ENCODE measurements at regions not wholly inside any gene's neighbourhood (a gene's known extent, or its start where the extent isn't known, plus 50 kb on each side); places are given as distances from the start of the nearest gene placed in this dataset.

DNA sequence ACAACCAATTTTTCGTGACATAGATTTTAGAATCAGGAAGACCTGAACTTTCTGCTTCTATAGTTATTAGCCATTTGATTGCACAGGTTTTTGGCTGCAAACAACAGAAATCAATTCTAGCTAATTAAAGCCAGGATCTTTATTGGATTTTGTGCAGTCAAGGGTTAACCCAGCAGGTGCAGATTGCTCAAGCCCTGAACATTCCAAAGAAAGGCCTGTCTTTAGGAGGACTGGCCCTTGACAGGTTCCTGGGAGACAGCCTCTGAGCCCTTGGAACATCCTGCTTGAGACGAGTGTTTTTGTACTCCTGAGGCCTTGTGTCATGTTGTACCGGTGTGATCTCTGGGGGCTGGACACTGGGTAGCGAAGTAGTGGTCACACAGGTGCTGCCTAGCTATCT, 174.6 kb downstream of the PTCSC3 start:
- Histone ChIP-seq H3K4me3 (replicated peaks in 1 of 3; ENCODE audit: insufficient read depth in 1 of 3, low read depth in 1 of 3, low read length in 3 of 3) (no peak overlapping the region), H4K20me1 (replicated peaks; ENCODE audit: control insufficient read depth, extremely low read depth, insufficient read depth, low read length) (no peaks in the 10 kb centered on the region), H3K4me1 (ENCODE audit: control insufficient read depth, extremely low read depth, insufficient read depth, low read length) (no peaks in the 10 kb centered on the region), H3K9ac (replicated peaks; ENCODE audit: extremely low read depth, insufficient read depth, low read length) (no peak overlapping the region), H3K79me2 (ENCODE audit: control insufficient read depth, insufficient read depth, low read length) (no peaks in the 10 kb centered on the region), H2AFZ (ENCODE audit: low read depth, low read length) (no peak overlapping the region), H3K4me2 (ENCODE audit: insufficient read depth, low read length) (no peak overlapping the region), H3K27ac (ENCODE audit: insufficient read depth, low read depth, low read length) (no peak overlapping the region), H3K9me3 (replicated peaks; ENCODE audit: control insufficient read depth, insufficient read depth, low read length) (no peaks in the 10 kb centered on the region), H3K9me1 (replicated peaks; ENCODE audit: control insufficient read depth, extremely low read depth, insufficient read depth, low read length) (no peaks in the 10 kb centered on the region), H3K27me3 (ENCODE audit: control insufficient read depth in 2 of 2, insufficient read depth in 2 of 2, low read length in 2 of 2) (no peaks in the 10 kb centered on the region), H3K36me3 (ENCODE audit: control insufficient read depth in 2 of 2, extremely low read depth in 1 of 2, insufficient read depth in 2 of 2, low read length in 2 of 2) (no peaks in the 10 kb centered on the region)
- ChIA-PET POLR2A (no interaction called here), CTCF (no interaction called here)
- FAIRE-seq (no peak), DNase-seq (ENCODE audit: low read depth, low spot score) (no peak)
- intact Hi-C loops (cut with micrococcal nuclease) (no loop called here), dilution Hi-C loops (cut with MboI; ENCODE audit: extremely low pct_ligation_motif_present, low sequenced_read_pairs) (no loop called here)
- TF ChIP-seq GATA2 (IDR thresholded peaks at IDR 0.05; ENCODE audit: insufficient read depth, insufficient read length, low read depth, low read length): no peak
- no peak for TF ChIP-seq MYC (IDR thresholded peaks at IDR 0.05; ENCODE audit: low read depth, low read length)
- TF ChIP-seq, protein P1, sequence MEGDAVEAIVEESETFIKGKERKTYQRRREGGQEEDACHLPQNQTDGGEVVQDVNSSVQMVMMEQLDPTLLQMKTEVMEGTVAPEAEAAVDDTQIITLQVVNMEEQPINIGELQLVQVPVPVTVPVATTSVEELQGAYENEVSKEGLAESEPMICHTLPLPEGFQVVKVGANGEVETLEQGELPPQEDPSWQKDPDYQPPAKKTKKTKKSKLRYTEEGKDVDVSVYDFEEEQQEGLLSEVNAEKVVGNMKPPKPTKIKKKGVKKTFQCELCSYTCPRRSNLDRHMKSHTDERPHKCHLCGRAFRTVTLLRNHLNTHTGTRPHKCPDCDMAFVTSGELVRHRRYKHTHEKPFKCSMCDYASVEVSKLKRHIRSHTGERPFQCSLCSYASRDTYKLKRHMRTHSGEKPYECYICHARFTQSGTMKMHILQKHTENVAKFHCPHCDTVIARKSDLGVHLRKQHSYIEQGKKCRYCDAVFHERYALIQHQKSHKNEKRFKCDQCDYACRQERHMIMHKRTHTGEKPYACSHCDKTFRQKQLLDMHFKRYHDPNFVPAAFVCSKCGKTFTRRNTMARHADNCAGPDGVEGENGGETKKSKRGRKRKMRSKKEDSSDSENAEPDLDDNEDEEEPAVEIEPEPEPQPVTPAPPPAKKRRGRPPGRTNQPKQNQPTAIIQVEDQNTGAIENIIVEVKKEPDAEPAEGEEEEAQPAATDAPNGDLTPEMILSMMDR (IDR thresholded peaks at IDR 0.05; ENCODE audit: extremely low read depth in 1 of 2, insufficient read depth in 1 of 2, low read depth in 1 of 2, low read length in 2 of 2): no peak
- TF ChIP-seq FOS (IDR thresholded peaks at IDR 0.05; ENCODE audit: borderline replicate concordance, insufficient read depth, low read length): no peak
- no peak for TF ChIP-seq MAX (IDR thresholded peaks at IDR 0.05; ENCODE audit: insufficient read depth, insufficient read length)
- TF ChIP-seq POLR2AphosphoS5 (IDR thresholded peaks at IDR 0.05; ENCODE audit: insufficient read depth, low read depth, low read length): no peak
- no TSS peak for BruUV-seq (replicated peaks)

GRCh38 chr14:35999294-35999693, 173.2 kb downstream of the BRMS1L start:
- Histone ChIP-seq H3K4me1 (ENCODE audit: control insufficient read depth, extremely low read depth, insufficient read depth, low read length) (no peaks in the 10 kb centered on the region), H2AFZ (ENCODE audit: low read depth, low read length) (no peak overlapping the region), H3K9me3 (replicated peaks; ENCODE audit: control insufficient read depth, insufficient read depth, low read length) (no peaks in the 10 kb centered on the region), H3K9ac (replicated peaks; ENCODE audit: extremely low read depth, insufficient read depth, low read length) (no peak overlapping the region), H3K27ac (ENCODE audit: insufficient read depth, low read depth, low read length) (no peak overlapping the region), H3K9me1 (replicated peaks; ENCODE audit: control insufficient read depth, extremely low read depth, insufficient read depth, low read length) (no peaks in the 10 kb centered on the region), H4K20me1 (replicated peaks; ENCODE audit: control insufficient read depth, extremely low read depth, insufficient read depth, low read length) (no peaks in the 10 kb centered on the region), H3K27me3 (ENCODE audit: control insufficient read depth in 2 of 2, insufficient read depth in 2 of 2, low read length in 2 of 2) (no peaks in the 10 kb centered on the region), H3K79me2 (ENCODE audit: control insufficient read depth, insufficient read depth, low read length) (no peaks in the 10 kb centered on the region), H3K4me3 (replicated peaks in 1 of 3; ENCODE audit: insufficient read depth in 1 of 3, low read depth in 1 of 3, low read length in 3 of 3) (no peak overlapping the region), H3K36me3 (ENCODE audit: control insufficient read depth in 2 of 2, extremely low read depth in 1 of 2, insufficient read depth in 2 of 2, low read length in 2 of 2) (no peaks in the 10 kb centered on the region), H3K4me2 (ENCODE audit: insufficient read depth, low read length) (no peak overlapping the region)
- ChIA-PET CTCF (no interaction called here), POLR2A (no interaction called here)
- DNase-seq (ENCODE audit: low read depth, low spot score) (no peak), FAIRE-seq (no peak)
- intact Hi-C loops (cut with micrococcal nuclease) (no loop called here), dilution Hi-C loops (cut with MboI; ENCODE audit: extremely low pct_ligation_motif_present, low sequenced_read_pairs) (no loop called here)
- no peak for TF ChIP-seq MAX (IDR thresholded peaks at IDR 0.05; ENCODE audit: insufficient read depth, insufficient read length)
- no peak for TF ChIP-seq FOS (IDR thresholded peaks at IDR 0.05; ENCODE audit: borderline replicate concordance, insufficient read depth, low read length)
- TF ChIP-seq POLR2A (IDR thresholded peaks at IDR 0.05; ENCODE audit: low read depth, low read length): no peak
- no peak for TF ChIP-seq JUN (IDR thresholded peaks at IDR 0.05; ENCODE audit: borderline replicate concordance, insufficient read depth, insufficient read length, low read depth)
- no peak for TF ChIP-seq MYC (IDR thresholded peaks at IDR 0.05; ENCODE audit: low read depth, low read length)
- TF ChIP-seq, protein P1 (IDR thresholded peaks at IDR 0.05; ENCODE audit: extremely low read depth in 1 of 2, insufficient read depth in 1 of 2, low read depth in 1 of 2, low read length in 2 of 2): no peak
- TF ChIP-seq GATA2 (IDR thresholded peaks at IDR 0.05; ENCODE audit: insufficient read depth, insufficient read length, low read depth, low read length): no peak
- TF ChIP-seq EZH2 (IDR thresholded peaks at IDR 0.05; ENCODE audit: borderline replicate concordance, low read depth, low read length, severe bottlenecking): no peak
- TF ChIP-seq POLR2AphosphoS5 (IDR thresholded peaks at IDR 0.05; ENCODE audit: insufficient read depth, low read depth, low read length): no peak
- no TSS peak for BruUV-seq (replicated peaks)

Measured in endothelial cell of umbilical vein (primary cell).